AG20443 (cell line): ENCODE measurements at regions not wholly inside any gene's neighbourhood (a gene's known extent, or its start where the extent isn't known, plus 50 kb on each side); places are given as distances from the start of the nearest gene placed in this dataset.

Experiments
- DNase-seq: peaks from one replicate; pipeline ENCODE4 v3.0.0; 2012; ENCODE audit warnings: low spot score, mixed read lengths

GRCh38 chr5:178808886-178809285 lies 50.9 kb upstream of the ZNF354B start:
- no peak for DNase-seq

GRCh38 chr5:178801021-178801420 lies 58.7 kb upstream of the ZNF354B start:
- no peak for DNase-seq

DNA sequence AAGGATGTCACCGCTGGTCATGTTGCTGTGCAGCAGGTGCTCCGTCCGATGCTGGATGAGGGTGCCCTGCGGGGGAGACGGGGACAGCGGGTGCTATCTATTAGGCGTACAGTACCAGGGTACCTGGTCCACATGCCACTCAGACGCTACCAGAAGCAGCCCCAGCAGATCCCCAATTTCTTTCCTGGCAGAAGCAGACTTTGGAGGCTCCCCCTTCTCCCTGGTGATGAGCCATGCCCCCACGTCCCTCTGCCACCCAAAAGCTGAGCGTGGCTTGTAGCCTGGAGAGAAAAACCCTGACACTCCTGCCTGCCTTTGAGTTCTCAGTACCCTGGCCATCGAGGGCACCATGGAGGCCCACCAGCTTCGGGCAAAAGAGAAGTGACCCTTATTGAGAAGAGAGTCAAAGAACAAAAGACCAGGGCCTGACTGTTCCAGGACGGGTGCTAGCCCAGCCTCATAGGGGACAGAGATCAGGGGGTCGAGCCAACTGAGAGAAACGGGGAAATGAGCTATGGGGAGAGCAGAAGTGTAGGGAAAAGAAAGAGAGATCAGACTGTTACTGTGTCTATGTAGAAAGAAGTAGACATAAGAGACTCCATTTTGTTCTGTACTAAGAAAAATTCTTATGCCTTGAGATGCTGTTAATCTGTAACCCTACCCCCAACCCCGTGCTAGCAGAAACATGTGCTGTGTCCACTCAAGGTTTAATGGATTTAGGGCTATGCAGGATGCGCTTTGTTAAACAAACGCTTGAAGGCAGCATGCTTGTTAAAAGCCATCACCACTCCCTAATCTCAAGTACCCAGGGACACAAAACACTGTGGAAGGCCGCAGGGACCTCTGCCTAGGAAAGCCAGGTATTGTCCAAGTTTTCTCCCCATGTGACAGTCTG lies 62.0 kb upstream of the ZNF354B start:
- DNase-seq, result no peak

DNA sequence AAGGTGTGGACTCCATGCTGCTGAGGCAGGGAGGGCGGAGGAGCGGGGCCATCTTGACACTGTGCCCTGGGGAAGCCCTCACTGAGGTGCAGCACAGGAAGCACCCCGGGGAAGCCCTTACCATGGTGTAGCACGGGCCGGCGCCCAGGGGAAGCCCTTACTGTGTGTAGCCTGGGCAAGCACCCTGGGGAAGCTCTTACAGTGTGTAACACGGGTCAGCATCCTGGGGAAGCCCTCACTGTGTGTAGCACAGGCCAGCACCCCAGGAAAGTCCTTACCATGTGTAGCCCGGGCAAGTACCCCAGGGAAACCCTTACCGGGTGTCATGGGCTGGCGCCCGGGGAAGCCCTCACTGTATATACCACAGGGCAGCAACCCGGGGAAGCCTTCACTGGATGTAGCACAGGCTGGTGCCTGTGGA lies 62.6 kb upstream of the ZNF354B start:
- no peak for DNase-seq

DNA sequence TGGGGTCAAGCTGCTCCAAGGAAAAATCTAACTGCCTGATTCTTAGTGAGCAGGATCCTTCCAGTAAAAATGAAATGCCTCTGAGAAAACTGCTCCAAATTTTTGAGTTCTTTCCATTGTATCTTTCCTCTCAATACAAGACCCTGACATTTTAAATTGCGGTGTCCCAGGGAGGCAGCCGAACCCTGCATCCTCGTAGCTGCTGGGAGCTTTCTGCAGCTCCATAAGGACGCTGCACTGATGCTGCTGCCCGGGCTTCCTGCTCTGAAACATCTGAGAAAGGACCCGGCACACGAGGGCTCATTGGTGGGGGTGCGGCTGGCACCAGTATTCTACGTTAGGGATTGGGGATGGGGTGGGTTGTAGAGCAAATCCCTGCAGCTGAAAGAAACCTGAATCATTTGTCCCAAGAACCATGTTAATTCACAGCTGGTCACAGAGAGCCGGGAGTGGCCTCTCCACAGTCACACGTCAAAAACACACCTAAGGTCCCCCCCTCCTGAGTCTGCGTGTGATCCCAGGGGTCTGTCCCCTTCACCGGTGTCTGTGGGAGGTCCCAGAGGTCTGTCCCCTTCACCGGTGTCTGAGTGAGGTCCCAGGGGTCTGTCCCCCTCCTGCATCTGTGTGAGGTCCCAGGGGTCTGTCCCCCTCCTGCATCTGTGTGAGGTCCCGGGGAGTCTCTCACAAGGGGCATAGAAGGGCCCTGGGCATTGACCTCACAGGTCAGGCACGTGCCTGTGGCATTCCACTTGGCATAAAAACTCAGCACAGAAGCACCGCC lies 63.4 kb upstream of the ZNF354B start:
- no peak for DNase-seq

DNA sequence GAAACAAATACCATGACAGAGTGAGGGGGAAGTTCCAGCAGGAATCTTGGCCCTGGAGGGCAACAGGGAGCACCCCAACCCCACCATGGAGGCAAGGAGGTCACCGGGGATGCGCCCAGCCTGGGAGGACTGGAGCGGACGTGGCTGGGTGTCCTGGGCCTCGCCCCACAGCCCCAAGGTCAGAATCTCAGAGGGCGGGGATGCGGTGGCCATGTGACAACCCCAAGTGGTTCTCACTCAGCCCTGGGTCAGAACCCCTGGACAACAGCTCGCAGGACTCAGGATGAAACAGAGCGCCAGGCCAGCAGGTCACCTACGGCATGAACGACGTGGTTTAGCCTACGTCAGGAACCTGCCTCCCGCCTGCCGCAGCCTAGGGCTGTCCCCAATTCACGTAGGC lies 64.0 kb upstream of the ZNF354A start:
- no peak for DNase-seq

GRCh38 chr5:178793696-178794095 lies 63.2 kb upstream of the ZNF354A start:
- no peak for DNase-seq

DNA sequence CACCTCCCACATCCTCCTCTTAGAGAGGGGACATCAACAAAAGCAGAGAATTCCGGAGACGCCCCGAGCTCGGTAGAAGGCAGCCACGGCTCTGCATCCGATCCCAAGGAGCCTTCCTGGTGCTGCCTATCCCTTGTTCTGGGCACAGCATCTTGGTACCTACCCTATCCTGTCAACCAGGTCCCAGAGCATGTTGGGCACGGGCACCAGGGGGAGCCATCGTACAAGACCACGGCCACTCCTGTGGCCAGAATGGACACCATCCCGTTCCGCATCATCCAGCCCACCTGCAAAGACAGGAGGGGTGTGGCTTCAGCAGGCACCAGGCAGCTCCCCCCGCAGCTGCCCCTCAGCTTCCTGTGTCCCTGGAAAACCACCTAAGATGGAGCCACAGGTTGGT lies 62.7 kb upstream of the ZNF354A start:
- DNase-seq, result no peak

GRCh38 chr5:178791976-178792375 lies 61.5 kb upstream of the ZNF354A start:
- DNase-seq, result no peak

DNA sequence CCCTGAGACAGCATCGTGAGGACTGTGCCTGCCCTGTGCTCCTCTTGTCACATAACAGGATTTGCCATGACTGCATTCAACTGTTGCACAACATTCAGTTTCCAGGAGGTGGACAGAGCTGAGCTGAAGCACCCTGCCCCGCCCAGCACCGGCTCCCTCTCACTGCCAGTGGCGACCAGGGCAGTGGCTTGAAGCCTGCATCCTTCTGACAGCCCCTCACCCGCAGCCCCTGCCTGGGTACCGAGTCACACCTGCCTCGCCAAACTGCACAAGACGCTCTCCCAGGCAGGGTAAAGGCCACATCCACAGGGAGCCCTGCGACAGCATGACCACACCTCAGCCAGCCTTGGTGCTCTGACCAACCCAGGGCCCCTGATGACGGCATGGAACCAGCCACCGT lies 59.9 kb upstream of the ZNF354A start:
- DNase-seq, result no peak

DNA sequence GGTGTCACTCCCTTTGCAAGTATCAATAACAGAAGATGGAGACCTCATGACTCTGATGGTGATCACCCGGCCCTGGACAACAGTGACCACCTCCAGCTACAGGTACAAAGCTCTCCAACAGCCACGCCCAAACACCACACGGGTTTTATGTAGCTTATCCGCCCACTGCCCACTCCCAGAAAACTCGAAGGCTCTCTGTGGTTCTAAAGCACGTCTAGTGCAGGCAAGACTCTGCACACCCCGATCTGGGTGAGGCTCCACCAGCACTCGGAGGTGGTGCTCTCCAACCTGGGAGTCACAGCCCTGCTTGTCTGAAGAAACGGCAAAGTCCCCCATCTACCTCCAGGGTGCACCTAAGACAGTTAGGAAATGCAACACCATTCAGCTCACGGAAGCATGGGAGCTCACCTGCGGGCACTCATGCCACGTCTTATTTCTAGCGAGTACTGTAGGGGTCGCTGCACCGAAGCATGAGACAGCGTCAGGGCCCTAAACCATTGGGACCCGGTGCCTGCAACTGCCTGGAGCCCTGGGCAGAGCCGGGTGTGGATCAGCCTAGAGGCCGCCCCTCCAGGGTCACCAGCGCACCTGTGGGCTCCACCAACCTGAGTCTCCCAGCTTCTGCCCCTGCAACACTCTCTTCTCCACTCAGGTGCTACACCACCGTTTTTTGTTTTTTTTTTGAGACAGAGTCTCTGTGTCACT lies 58.1 kb upstream of the ZNF354A start:
- DNase-seq, result no peak

- DNase-seq, result no peak
These were observed 57.4 kb upstream of the ZNF354A start for GRCh38 chr5:178787889-178788288.

- peak; percentile 81 for DNase-seq
These were observed 56.5 kb upstream of the ZNF354A start for GRCh38 chr5:178786859-178787499.

- no peak for DNase-seq
These were observed 56.0 kb upstream of the ZNF354A start for GRCh38 chr5:178786417-178786816.

DNA sequence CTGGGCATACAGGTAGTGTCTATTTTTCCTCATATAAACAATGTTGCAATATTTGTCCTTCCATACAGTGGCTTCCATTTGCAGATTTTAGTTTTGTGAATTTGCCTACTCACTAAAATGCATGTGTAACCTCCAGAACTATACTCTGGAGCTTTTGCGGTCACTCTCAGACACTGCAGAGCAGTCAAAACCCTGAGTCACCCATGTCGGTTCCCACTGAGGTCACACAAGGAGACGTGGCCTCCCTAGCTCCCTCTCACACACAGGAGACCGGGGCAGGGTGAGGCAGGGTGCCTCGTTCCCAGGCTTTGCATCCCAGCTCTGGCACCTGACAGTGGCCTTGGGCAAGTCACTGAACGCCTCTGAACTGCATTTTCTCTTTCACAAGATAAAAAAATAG lies 55.5 kb upstream of the ZNF354A start:
- peak; percentile 56 for DNase-seq

DNA sequence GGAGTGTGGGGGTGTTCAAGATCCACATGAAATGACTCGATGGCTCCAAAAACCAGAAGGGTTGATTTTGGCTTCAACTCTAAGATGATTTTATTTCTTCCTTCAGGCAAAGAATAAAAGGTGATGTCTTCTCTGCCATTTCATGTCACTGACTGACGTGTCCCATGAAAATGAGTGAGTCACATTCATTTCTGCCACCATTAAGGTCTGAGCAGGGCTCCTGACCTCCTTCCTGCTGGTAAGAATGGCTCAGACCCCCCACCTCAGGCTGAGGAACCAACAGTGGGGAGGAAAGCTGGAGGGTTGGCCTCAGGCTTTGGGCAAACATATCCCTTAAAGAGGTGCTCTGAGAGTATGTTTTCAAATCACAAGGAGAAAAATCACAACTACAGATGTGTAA lies 53.9 kb upstream of the ZNF354A start:
- DNase-seq, result no peak

GRCh38 chr5:178781936-178782335 lies 51.5 kb upstream of the ZNF354A start:
- DNase-seq, result no peak

GRCh38 chr5:178780581-178781498 lies 50.4 kb upstream of the ZNF354A start:
- no peak for DNase-seq
